B cell (primary cell): ENCODE measurements at regions not wholly inside any gene's neighbourhood (a gene's known extent, or its start where the extent isn't known, plus 50 kb on each side); places are given as distances from the start of the nearest gene placed in this dataset.

Source experiments
- ATAC-seq: fragments of 200-7000 bp; cut with Tn5 transposase; one replicate; pipeline ENCODE4 v1.10.0; 2021; ENCODE audit warnings: low read depth, mild to moderate bottlenecking, moderate number of reproducible peaks, moderate library complexity
- CTCF ChIA-PET: fragments of 350-600 bp; sonication (Branson Sonifier 250); formaldehyde crosslinking; loops from one replicate; lab custom pipeline; 2021; ENCODE audit warnings: antibody characterized with exemption, inconsistent platforms; lab: Charles Lee
- POLR2A ChIA-PET: fragments of 350-600 bp; sonication (Branson Sonifier 250); formaldehyde crosslinking; loops from one replicate; lab custom pipeline; 2021; ENCODE audit warnings: antibody characterized with exemption; lab: Charles Lee
- DNase-seq: peaks from one replicate; pipeline ENCODE4 v3.0.0; 2013
- H2AFZ ChIP-seq: 2 replicates; pipeline ENCODE4 v1.6.1; 2012; ENCODE audit warnings: mild to moderate bottlenecking, low read depth, low read length; ENCODE audit not compliant: insufficient read depth, poor library complexity, severe bottlenecking
- H3K27ac ChIP-seq, 2 donors: 1 replicate in 1 of 2; 2 replicates in 1 of 2; pipeline ENCODE4 v1.5.1; 2012 to 2013; ENCODE audit warnings: low read length in 2 of 2, mild to moderate bottlenecking in 2 of 2, moderate library complexity in 1 of 2
- H3K27me3 ChIP-seq, 4 experiments: fragments of 200-600 bp in 1 of 4; sonication (generic) in 1 of 4; replicated peaks in 1 of 4; 1 replicate in 2 of 4; 2 replicates in 2 of 4; pipeline versions ENCODE4 v1.6.1 to v1.7.0; 2013 to 2016; ENCODE audit warnings: low read length in 3 of 4, mild to moderate bottlenecking in 2 of 4, mixed read lengths in 1 of 4, moderate library complexity in 1 of 4; ENCODE audit not compliant: insufficient read depth in 4 of 4, control insufficient read depth in 3 of 4; ENCODE audit errors: control extremely low read depth in 1 of 4
- H3K36me3 ChIP-seq, 2 experiments: replicated peaks in 1 of 2; 1 replicate in 1 of 2; 2 replicates in 1 of 2; pipeline versions ENCODE4 v1.6.1 to v1.7.1; 2013; ENCODE audit warnings: low read length in 1 of 2; ENCODE audit not compliant: insufficient read depth in 2 of 2, control insufficient read depth in 1 of 2; ENCODE audit errors: control extremely low read depth in 1 of 2, extremely low read depth in 1 of 2
- H3K4me1 ChIP-seq, 2 donors: fragments of 200-600 bp in 1 of 2; sonication (generic) in 1 of 2; 1 replicate in 1 of 2; 2 replicates in 1 of 2; pipeline versions ENCODE4 v1.5.1 to v1.6.1; 2013 to 2017; ENCODE audit warnings: low read length in 2 of 2; ENCODE audit not compliant: control insufficient read depth in 2 of 2, insufficient read depth in 2 of 2
- H3K4me2 ChIP-seq: replicated peaks from 2 replicates; pipeline ENCODE3; 2012; ENCODE audit warnings: mild to moderate bottlenecking, low read depth, low read length; ENCODE audit not compliant: poor library complexity, severe bottlenecking
- H3K4me3 ChIP-seq, 5 experiments: fragments of 200-600 bp in 1 of 5; sonication (generic) in 1 of 5; 1 replicate in 3 of 5; 2 replicates in 2 of 5; pipeline versions ENCODE4 v1.5.1 to v1.7.0; 2011 to 2016; ENCODE audit warnings: low read length in 4 of 5, mild to moderate bottlenecking in 4 of 5, low read depth in 2 of 5, control low read depth in 1 of 5, moderate library complexity in 1 of 5; ENCODE audit not compliant: insufficient read depth in 1 of 5; ENCODE audit errors: control extremely low read depth in 1 of 5, extremely low read depth in 1 of 5
- H3K79me2 ChIP-seq: fragments of 200-600 bp; sonication (generic); one replicate; pipeline ENCODE4 v1.6.0; 2016; ENCODE audit warnings: low read length; ENCODE audit not compliant: control insufficient read depth, insufficient read depth
- H3K9ac ChIP-seq: fragments of 200-600 bp; sonication (generic); 2 replicates; pipeline ENCODE4 v1.6.1; 2017; ENCODE audit warnings: mild to moderate bottlenecking, low read length, moderate library complexity
- H3K9me3 ChIP-seq, 3 donors: one replicate each; pipeline versions ENCODE4 v1.6.1 to v1.7.1; 2013; ENCODE audit warnings: low read length in 2 of 3; ENCODE audit not compliant: control insufficient read depth in 2 of 3, insufficient read depth in 1 of 3; ENCODE audit errors: control extremely low read depth in 1 of 3
- H4K20me1 ChIP-seq: 2 replicates; pipeline ENCODE4 v1.6.0; 2012; ENCODE audit warnings: mild to moderate bottlenecking, low read length; ENCODE audit not compliant: insufficient read depth, control insufficient read depth, poor library complexity, severe bottlenecking
- H3K27ac Mint-ChIP-seq: one replicate; pipeline ENCODE4 v1.8.0; 2021; ENCODE audit warnings: mixed read lengths
- H3K27me3 Mint-ChIP-seq: one replicate; pipeline ENCODE4 v1.8.0; 2021; ENCODE audit warnings: mixed read lengths
- H3K4me1 Mint-ChIP-seq: one replicate; pipeline ENCODE4 v1.8.0; 2021; ENCODE audit warnings: mixed read lengths
- H3K4me3 Mint-ChIP-seq: one replicate; pipeline ENCODE4 v1.8.0; 2021; ENCODE audit warnings: mixed read lengths
- H3K9me3 Mint-ChIP-seq: one replicate; pipeline ENCODE4 v1.8.0; 2022; ENCODE audit warnings: mixed read lengths; ENCODE audit not compliant: insufficient read depth
- EZH2 ChIP-seq: IDR thresholded peaks from 2 replicates; pipeline ENCODE4 v1.6.1; 2012; ENCODE audit warnings: borderline replicate concordance, low read depth, mild to moderate bottlenecking, moderate library complexity, low read length; ENCODE audit not compliant: insufficient read depth, poor library complexity, severe bottlenecking
- WGBS: methylation state at CpG from one replicate; pipeline ENCODE4 v1.1.5; 2013; ENCODE audit warnings: missing lambda C conversion rate; ENCODE audit not compliant: insufficient coverage; 5-methylcytosine and 5-hydroxymethylcytosine counted together
- intact Hi-C: fragments of 100-400 bp; cut with micrococcal nuclease; formaldehyde crosslinking; loops from one replicate; pipeline ENCODE4 v1.10.0; 2022
- TF ChIP-seq, protein P1 (sequence below): fragments of 200-600 bp; IDR thresholded peaks from one replicate; pipeline ENCODE4 v1.8.0; 2022; ENCODE audit warnings: antibody characterized with exemption, mild to moderate bottlenecking

- WGBS = no CpG with 5 or more reads among the region's 3 CpGs
- intact Hi-C loops = no loop called here
- Histone ChIP-seq H3K4me1 (no peaks in the 10 kb centered on the region), H4K20me1 (no peaks in the 10 kb centered on the region), H3K9me3 (no peaks in the 10 kb centered on the region), H3K4me2 (no peak overlapping the region), H3K79me2 (no peaks in the 10 kb centered on the region), H3K4me3 (no peak overlapping the region), H3K27me3 (no peaks in the 10 kb centered on the region), H3K27ac (no peak overlapping the region), H3K9ac (no peak overlapping the region), H2AFZ (no peak overlapping the region), H3K36me3 (no peaks in the 10 kb centered on the region)
- Mint-ChIP-seq H3K9me3 (no peaks in the 10 kb centered on the region), H3K4me3 (no peak overlapping the region), H3K27ac (no peak overlapping the region), H3K4me1 (no peaks in the 10 kb centered on the region), H3K27me3 (no peaks in the 10 kb centered on the region)
- ATAC-seq (no peak), DNase-seq (no peak)
- POLR2A ChIA-PET = no interaction called here
- CTCF ChIA-PET = no interaction called here
- no peak for TF ChIP-seq EZH2
- TF ChIP-seq, protein P1, sequence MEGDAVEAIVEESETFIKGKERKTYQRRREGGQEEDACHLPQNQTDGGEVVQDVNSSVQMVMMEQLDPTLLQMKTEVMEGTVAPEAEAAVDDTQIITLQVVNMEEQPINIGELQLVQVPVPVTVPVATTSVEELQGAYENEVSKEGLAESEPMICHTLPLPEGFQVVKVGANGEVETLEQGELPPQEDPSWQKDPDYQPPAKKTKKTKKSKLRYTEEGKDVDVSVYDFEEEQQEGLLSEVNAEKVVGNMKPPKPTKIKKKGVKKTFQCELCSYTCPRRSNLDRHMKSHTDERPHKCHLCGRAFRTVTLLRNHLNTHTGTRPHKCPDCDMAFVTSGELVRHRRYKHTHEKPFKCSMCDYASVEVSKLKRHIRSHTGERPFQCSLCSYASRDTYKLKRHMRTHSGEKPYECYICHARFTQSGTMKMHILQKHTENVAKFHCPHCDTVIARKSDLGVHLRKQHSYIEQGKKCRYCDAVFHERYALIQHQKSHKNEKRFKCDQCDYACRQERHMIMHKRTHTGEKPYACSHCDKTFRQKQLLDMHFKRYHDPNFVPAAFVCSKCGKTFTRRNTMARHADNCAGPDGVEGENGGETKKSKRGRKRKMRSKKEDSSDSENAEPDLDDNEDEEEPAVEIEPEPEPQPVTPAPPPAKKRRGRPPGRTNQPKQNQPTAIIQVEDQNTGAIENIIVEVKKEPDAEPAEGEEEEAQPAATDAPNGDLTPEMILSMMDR = no peak
Observed at GRCh38 chr11:43122546-43122945, 189.2 kb upstream of the API5 start.

GRCh38 chr11:43123443-43123842, 188.4 kb upstream of the API5 start:
- no peak overlapping the region for H3K27ac ChIP-seq
- no peaks in the 10 kb centered on the region for H3K27me3 ChIP-seq
- H3K79me2 ChIP-seq = no peaks in the 10 kb centered on the region
- no peak for TF ChIP-seq EZH2
- TF ChIP-seq, protein P1 = no peak
- no peak overlapping the region for H3K4me3 Mint-ChIP-seq
- H3K27me3 Mint-ChIP-seq = no peaks in the 10 kb centered on the region
- H3K27ac Mint-ChIP-seq = no peak overlapping the region
- intact Hi-C loops = no loop called here
- no peak for DNase-seq
- H3K9me3 ChIP-seq = no peaks in the 10 kb centered on the region
- no peak overlapping the region for H3K4me3 ChIP-seq
- H2AFZ ChIP-seq = no peak overlapping the region
- no peaks in the 10 kb centered on the region for H4K20me1 ChIP-seq
- ChIA-PET CTCF (no interaction called here), POLR2A (no interaction called here)
- no peaks in the 10 kb centered on the region for H3K4me1 Mint-ChIP-seq
- no peaks in the 10 kb centered on the region for H3K4me1 ChIP-seq
- H3K36me3 ChIP-seq = no peaks in the 10 kb centered on the region
- no peak for ATAC-seq
- H3K9me3 Mint-ChIP-seq = no peaks in the 10 kb centered on the region
- H3K9ac ChIP-seq = no peak overlapping the region
- H3K4me2 ChIP-seq = no peak overlapping the region
- whole genome bisulfite sequencing = no CpG with 5 or more reads among the region's 1 CpG
